ENCODE measurements at regions not wholly inside any gene's neighbourhood (a gene's known extent, or its start where the extent isn't known, plus 50 kb on each side); places are given as distances from the start of the nearest gene placed in this dataset.

DNA sequence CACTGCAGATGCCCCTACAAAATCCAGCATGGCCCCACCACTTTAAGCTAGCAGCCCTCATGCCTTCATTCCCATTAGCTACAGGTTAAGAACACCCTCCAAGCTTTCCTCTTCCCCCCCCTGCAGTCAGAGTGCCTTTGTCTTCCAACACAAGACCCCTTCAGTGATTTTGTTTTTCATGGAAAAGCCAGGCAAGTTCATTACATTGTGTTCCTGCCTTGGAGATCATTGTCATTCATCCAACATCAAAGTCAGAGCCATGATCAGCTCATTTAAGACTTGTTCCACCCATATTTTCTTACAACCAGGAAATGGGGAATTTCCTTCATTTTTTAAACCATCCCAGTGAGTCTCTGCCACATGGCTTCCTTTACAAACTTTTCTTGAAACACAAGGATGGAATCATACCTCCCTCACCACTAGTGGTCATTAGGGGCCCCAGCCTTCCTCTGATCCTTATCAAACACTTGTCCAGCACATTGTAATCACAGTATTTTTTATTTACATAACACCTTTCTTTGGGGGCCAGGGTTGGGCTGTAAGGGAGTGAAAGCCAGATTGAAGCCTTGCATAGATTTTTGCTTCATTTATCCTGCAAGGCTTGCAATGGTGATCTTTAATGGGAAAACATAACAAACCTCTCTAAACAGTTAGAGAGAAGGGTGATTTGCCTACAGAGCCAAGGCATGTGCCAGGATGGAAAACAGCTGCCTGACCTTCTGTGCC is 765.3 kb downstream of the MED13L start:
- CTCF ChIA-PET: no interaction called here
- DNase-seq (no peak), ATAC-seq (no peak)
- no peak overlapping the region for H3K27ac Mint-ChIP-seq
- H3K9me3 Mint-ChIP-seq (ENCODE audit: low read depth): peaks cover 8% of the 10 kb centered on the region
- no peak overlapping the region for H3K4me3 Mint-ChIP-seq
- no peaks in the 10 kb centered on the region for H3K4me1 Mint-ChIP-seq
- no peaks in the 10 kb centered on the region for H3K27me3 Mint-ChIP-seq
- no peaks in the 10 kb centered on the region for H3K36me3 Mint-ChIP-seq

DNA sequence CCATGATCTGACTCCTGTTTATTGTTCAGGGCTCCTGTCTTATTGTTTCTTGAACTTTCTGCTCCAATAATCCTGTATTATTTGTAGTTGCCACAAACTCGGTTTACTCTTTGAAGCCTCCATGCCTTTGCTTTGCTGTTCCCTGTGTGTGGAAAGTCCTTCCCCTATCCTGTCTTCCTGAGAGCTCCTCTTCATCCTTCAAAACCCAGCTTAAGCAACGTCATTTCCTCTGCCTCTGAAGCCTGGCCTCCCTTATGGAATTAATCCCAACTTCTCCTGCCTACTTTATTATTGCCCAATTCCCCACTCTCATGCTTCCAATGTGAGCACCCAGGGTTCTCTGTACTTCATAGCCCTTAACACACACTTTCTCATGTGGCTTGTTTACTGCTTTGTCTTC is 766.2 kb downstream of the MED13L start:
- Mint-ChIP-seq H3K4me3 (no peak overlapping the region), H3K36me3 (no peaks in the 10 kb centered on the region), H3K9me3 (ENCODE audit: low read depth) (peaks cover 8% of the 10 kb centered on the region), H3K27ac (no peak overlapping the region), H3K27me3 (no peaks in the 10 kb centered on the region), H3K4me1 (no peaks in the 10 kb centered on the region)
- ATAC-seq (no peak), DNase-seq (no peak)
- CTCF ChIA-PET: no interaction called here

DNA sequence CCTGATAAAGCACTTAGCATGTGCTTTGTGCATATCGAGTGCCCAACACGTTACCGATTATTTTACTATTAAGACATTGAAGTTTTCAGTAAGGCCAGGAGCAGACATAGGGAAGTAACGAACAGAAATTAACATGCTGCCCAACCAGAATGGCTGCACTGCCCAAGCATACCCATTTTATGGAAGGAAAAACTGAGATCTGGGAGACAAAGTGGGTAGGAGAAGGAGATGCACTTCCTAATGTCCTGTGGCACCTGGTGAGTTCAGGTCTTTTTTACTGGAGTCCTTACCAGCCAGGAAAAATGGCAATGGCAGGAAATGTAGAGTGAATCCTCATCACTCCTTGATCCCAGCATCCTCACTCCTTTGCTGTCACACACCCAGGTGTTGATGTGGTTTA is 768.5 kb downstream of the MED13L start:
- CTCF ChIA-PET: no interaction called here
- ATAC-seq: no peak
- H3K27ac Mint-ChIP-seq: no peak overlapping the region
- peaks cover 5% of the 10 kb centered on the region for H3K9me3 Mint-ChIP-seq (ENCODE audit: low read depth)
- H3K4me3 Mint-ChIP-seq: no peak overlapping the region
- H3K36me3 Mint-ChIP-seq: no peaks in the 10 kb centered on the region
- no peaks in the 10 kb centered on the region for H3K27me3 Mint-ChIP-seq
- no peaks in the 10 kb centered on the region for H3K4me1 Mint-ChIP-seq
- DNase-seq: no peak

DNA sequence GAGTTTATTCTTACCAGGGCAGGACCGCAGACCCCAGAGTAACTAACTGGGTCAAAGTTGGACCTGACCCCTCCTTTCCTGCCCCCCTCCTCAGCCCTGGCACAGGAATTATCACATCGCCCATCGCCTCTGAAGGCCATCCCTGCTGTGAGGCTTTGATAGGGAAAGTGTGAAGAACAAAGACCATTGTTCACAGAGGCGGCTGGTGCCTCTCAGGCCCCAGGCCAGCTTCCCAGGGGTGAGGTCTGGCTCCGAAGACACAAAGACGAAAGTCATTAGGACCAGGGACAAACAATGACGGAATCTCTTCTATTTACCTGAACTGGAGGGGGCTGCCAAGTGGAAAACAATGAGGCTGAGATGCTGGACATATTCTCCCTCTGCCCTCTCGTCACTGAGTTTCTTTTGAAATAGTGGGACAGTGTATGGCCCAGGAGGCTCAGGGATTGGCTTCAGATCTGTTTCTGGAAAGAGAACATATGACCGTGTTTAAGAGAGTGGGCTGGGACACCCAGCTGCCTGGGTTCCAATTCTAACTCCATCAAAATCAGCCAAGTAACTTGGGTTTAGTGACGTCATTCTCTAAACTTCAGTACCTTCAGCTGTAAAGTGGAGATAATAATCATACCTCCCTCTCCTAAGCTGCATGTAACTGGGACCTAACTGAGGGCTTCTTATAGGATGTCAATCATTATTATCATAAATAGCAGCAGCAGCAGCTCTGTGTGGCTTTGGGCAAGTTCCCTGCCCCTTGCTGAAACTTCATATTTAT is 769.4 kb downstream of the MED13L start:
- no peak overlapping the region for H3K27ac Mint-ChIP-seq
- CTCF ChIA-PET: no interaction called here
- H3K27me3 Mint-ChIP-seq: no peaks in the 10 kb centered on the region
- H3K4me3 Mint-ChIP-seq: no peak overlapping the region
- H3K9me3 Mint-ChIP-seq (ENCODE audit: low read depth): peaks cover 5% of the 10 kb centered on the region
- DNase-seq (no peak), ATAC-seq (no peak)
- H3K36me3 Mint-ChIP-seq: no peaks in the 10 kb centered on the region
- H3K4me1 Mint-ChIP-seq: no peaks in the 10 kb centered on the region

- Mint-ChIP-seq H3K9me3 (ENCODE audit: low read depth) (peaks cover 2% of the 10 kb centered on the region), H3K27ac (no peak overlapping the region), H3K27me3 (no peaks in the 10 kb centered on the region), H3K4me3 (no peak overlapping the region), H3K4me1 (no peaks in the 10 kb centered on the region), H3K36me3 (no peaks in the 10 kb centered on the region)
- DNase-seq (no peak), ATAC-seq (no peak)
- CTCF ChIA-PET: no interaction called here
These were observed 770.0 kb downstream of the MED13L start for GRCh38 chr12:115507560-115507889.

DNA sequence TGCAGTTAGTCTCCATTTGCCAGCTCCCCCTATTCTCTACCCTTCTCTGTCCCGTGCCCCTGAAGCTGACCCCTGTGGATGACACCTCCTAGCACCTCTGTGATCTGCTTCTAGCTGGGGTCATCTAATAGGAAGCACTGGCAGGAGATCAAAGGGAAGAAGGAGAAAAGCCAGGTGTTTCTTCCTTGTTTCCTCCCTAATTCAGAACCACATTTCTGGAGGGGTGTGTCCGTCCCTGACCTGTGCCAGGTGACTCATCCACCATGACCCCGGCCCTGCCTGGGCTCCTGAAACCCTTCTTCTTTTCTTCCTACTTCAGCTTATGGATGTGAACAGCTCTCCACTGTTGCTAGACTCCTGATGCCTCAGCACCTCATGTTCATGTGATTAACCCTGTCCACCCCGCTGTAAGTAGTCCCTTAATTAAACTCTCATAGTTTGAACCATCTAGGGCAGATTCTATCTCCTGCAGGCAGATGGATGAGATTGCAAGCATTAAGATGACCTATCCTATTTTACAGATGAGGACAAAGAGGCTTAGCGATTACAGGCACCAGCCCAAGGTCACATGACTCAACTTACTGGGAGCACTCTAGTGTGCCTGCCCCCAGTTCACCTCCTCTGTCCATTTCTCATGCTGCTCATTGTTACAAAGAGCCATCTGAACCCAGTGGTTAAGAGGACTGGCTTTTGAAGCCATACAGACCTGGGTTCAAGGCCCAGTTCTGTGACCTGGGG is 770.5 kb downstream of the MED13L start:
- no peaks in the 10 kb centered on the region for H3K27me3 Mint-ChIP-seq
- no peak for DNase-seq
- CTCF ChIA-PET: no interaction called here
- ATAC-seq: no peak
- H3K4me1 Mint-ChIP-seq: no peaks in the 10 kb centered on the region
- no peaks in the 10 kb centered on the region for H3K36me3 Mint-ChIP-seq
- peaks cover 2% of the 10 kb centered on the region for H3K9me3 Mint-ChIP-seq (ENCODE audit: low read depth)
- H3K4me3 Mint-ChIP-seq: no peak overlapping the region
- H3K27ac Mint-ChIP-seq: no peak overlapping the region

GRCh38 chr12:115504306-115505290 is 772.9 kb downstream of the MED13L start:
- no peaks in the 10 kb centered on the region for H3K36me3 Mint-ChIP-seq
- H3K27ac Mint-ChIP-seq: no peak overlapping the region
- H3K27me3 Mint-ChIP-seq: no peaks in the 10 kb centered on the region
- no peak for DNase-seq
- no peaks in the 10 kb centered on the region for H3K9me3 Mint-ChIP-seq (ENCODE audit: low read depth)
- no peak for ATAC-seq
- CTCF ChIA-PET: no interaction called here
- H3K4me1 Mint-ChIP-seq: no peaks in the 10 kb centered on the region
- no peak overlapping the region for H3K4me3 Mint-ChIP-seq

DNA sequence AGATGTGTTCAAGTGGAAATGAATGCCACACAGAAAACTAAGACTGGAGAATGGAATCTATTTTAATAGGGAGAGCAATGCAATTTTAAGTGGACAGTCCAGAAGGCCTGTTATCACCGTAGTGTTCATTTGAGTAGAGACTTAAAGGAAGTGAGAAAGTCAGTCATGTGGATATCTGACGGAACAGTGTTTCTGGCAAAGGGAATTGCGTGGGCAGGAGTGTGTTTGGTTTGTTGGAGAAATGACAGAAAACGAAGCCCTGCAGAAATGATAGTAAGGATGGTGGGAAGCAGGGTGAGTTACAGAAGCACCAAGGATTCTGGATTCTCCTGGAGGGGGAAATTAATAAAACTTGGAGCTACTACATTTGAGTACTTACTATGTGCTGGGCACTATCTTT is 776.6 kb downstream of the MED13L start:
- Mint-ChIP-seq H3K4me3 (no peak overlapping the region), H3K4me1 (no peaks in the 10 kb centered on the region), H3K27me3 (no peaks in the 10 kb centered on the region), H3K9me3 (ENCODE audit: low read depth) (no peaks in the 10 kb centered on the region), H3K36me3 (no peaks in the 10 kb centered on the region), H3K27ac (no peak overlapping the region)
- CTCF ChIA-PET: no interaction called here
- DNase-seq (no peak), ATAC-seq (no peak)

DNA sequence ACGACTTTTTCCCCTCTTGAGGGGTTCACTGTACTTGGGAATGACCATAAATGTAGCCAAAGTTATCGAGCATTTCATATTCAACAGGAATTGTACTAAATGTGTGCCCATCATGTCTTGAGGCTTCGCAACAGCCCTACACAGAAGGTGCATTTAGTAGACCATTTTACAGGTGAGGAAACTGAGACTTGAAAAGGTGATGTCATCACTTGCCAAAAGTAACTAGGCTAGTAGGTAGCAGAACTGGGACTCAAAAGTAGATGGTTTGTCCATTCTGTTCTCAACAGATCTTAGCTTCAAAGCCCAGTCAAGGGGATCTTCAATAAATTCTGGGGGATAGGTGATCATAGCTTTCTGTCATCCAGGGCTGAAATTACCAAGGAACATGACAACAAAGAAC is 782.2 kb downstream of the MED13L start:
- H3K4me1 Mint-ChIP-seq: no peaks in the 10 kb centered on the region
- CTCF ChIA-PET: no interaction called here

DNA sequence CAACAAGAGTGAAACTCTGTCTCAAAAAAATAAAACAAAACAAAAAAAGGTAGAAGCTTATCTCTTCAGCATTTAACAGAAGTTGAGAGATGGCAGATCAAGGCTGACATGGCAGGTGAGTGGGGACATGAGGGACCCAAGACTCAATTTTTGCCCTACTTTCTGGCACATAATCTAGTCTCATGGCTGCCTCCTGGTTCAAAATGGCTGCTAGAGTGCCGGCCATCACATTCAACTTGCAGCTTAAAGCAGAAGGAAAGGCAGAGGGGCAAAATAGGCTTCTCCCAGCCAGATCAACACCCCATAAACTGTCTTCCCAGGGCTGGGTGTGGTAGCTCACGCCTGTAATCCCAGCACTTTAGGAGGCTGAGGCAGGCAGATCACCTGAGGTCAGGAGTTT is 784.9 kb downstream of the MED13L start:
- H3K27me3 Mint-ChIP-seq: no peaks in the 10 kb centered on the region
- no peak overlapping the region for H3K27ac Mint-ChIP-seq
- no peaks in the 10 kb centered on the region for H3K9me3 Mint-ChIP-seq (ENCODE audit: low read depth)
- CTCF ChIA-PET: no interaction called here
- ATAC-seq (no peak), DNase-seq (no peak)
- no peaks in the 10 kb centered on the region for H3K4me1 Mint-ChIP-seq
- H3K36me3 Mint-ChIP-seq: no peaks in the 10 kb centered on the region
- H3K4me3 Mint-ChIP-seq: no peak overlapping the region

More for the DNA sequence above, 782.2 kb downstream of the MED13L start:
- DNase-seq: no peak
- H3K27ac Mint-ChIP-seq: no peak overlapping the region
- no peaks in the 10 kb centered on the region for H3K36me3 Mint-ChIP-seq
- H3K4me3 Mint-ChIP-seq: no peak overlapping the region
- H3K27me3 Mint-ChIP-seq: no peaks in the 10 kb centered on the region
- H3K9me3 Mint-ChIP-seq (ENCODE audit: low read depth): no peaks in the 10 kb centered on the region
- ATAC-seq: no peak

- DNase-seq (no peak), ATAC-seq (no peak)
- CTCF ChIA-PET: no interaction called here
- no peaks in the 10 kb centered on the region for H3K9me3 Mint-ChIP-seq (ENCODE audit: low read depth)
- no peak overlapping the region for H3K4me3 Mint-ChIP-seq
- no peaks in the 10 kb centered on the region for H3K4me1 Mint-ChIP-seq
- no peak overlapping the region for H3K27ac Mint-ChIP-seq
- no peaks in the 10 kb centered on the region for H3K27me3 Mint-ChIP-seq
- H3K36me3 Mint-ChIP-seq: no peaks in the 10 kb centered on the region
These were observed 785.8 kb downstream of the MED13L start for GRCh38 chr12:115491511-115492250.

- no peaks in the 10 kb centered on the region for H3K27me3 Mint-ChIP-seq
- DNase-seq (no peak), ATAC-seq (no peak)
- H3K27ac Mint-ChIP-seq: no peak overlapping the region
- CTCF ChIA-PET: no interaction called here
- no peak overlapping the region for H3K4me3 Mint-ChIP-seq
- no peaks in the 10 kb centered on the region for H3K9me3 Mint-ChIP-seq (ENCODE audit: low read depth)
- no peaks in the 10 kb centered on the region for H3K36me3 Mint-ChIP-seq
- H3K4me1 Mint-ChIP-seq: no peaks in the 10 kb centered on the region
These were observed 788.2 kb downstream of the MED13L start for GRCh38 chr12:115489253-115489652.

GRCh38 chr12:115485967-115486366 is 791.5 kb downstream of the MED13L start:
- Mint-ChIP-seq H3K36me3 (no peaks in the 10 kb centered on the region), H3K9me3 (ENCODE audit: low read depth) (no peaks in the 10 kb centered on the region), H3K4me1 (no peaks in the 10 kb centered on the region), H3K27me3 (no peaks in the 10 kb centered on the region), H3K27ac (no peak overlapping the region), H3K4me3 (no peak overlapping the region)
- CTCF ChIA-PET: no interaction called here
- DNase-seq: no peak
- ATAC-seq: no peak

All from activated CD8-positive, alpha-beta memory T cell treated with anti-CD3 and anti-CD28 coated beads, Interleukin-2, amount 10 ng/mL, durations not matched to agents 7 days and 5 days (primary cell).